Thymus (tissue), 11 donors: ENCODE measurements at regions not wholly inside any gene's neighbourhood (a gene's known extent, or its start where the extent isn't known, plus 50 kb on each side); places are given as distances from the start of the nearest gene placed in this dataset.

Source experiments
- DNase-seq, 9 donors: peaks; one replicate each; pipeline ENCODE4 v3.0.0-alpha.2; 2013; ENCODE audit warnings: low spot score in 9 of 9, low read depth in 6 of 9, missing footprints in 1 of 9
- H3K27ac ChIP-seq, 2 donors: one replicate each; pipeline ENCODE4 v1.5.1; 2013; ENCODE audit warnings: control low read depth in 1 of 2, low read depth in 1 of 2, low read length in 1 of 2, mild to moderate bottlenecking in 1 of 2, moderate library complexity in 1 of 2
- H3K27me3 ChIP-seq, 2 donors: one replicate each; pipeline ENCODE4 v1.5.1; 2013; ENCODE audit warnings: low read length in 1 of 2; ENCODE audit not compliant: control insufficient read depth in 2 of 2, insufficient read depth in 1 of 2
- H3K36me3 ChIP-seq, 2 donors: one replicate each; pipeline ENCODE4 v1.5.1; 2013; ENCODE audit warnings: low read length in 1 of 2, mild to moderate bottlenecking in 1 of 2, moderate library complexity in 1 of 2; ENCODE audit not compliant: control insufficient read depth in 2 of 2, insufficient read depth in 2 of 2
- H3K4me1 ChIP-seq, 2 donors: one replicate each; pipeline ENCODE4 v1.5.1; 2013; ENCODE audit warnings: low read length in 2 of 2; ENCODE audit not compliant: control insufficient read depth in 2 of 2, insufficient read depth in 2 of 2
- H3K4me3 ChIP-seq, 2 donors: one replicate each; pipeline ENCODE4 v1.5.1; 2013; ENCODE audit warnings: low read length in 2 of 2, control low read depth in 1 of 2, mild to moderate bottlenecking in 1 of 2
- H3K9me3 ChIP-seq, 2 donors: one replicate each; pipeline ENCODE4 v1.5.1; 2013; ENCODE audit warnings: low read length in 1 of 2, mild to moderate bottlenecking in 1 of 2; ENCODE audit not compliant: control insufficient read depth in 2 of 2, insufficient read depth in 1 of 2
- WGBS: extraction: QIAGEN DNeasy Blood & Tissue Kit; methylation state at CpG from one replicate; pipeline ENCODE4 v1.1.7; 2013; 5-methylcytosine and 5-hydroxymethylcytosine counted together
- donor health status: healthy.

DNA sequence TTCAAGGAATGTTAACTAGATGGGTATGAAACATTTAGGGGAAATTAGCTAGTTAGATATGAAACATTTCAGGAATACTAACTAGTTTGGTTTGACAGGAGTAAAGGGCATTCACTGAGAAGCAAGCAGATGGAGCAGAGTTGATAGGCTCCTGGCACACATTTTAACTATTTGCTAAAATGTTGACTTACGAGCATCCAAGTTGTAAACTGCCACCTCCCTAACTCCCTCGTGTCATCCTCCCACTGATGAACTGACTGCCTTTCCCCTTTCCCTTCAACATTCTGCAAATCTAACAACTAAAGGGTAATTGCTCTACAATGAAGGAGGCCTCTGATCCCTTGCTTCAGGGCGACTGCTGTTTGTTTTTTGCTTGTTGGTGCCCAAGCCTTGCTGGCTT lies 580.4 kb upstream of the FAM98A start:
- DNase-seq, result no peak
- WGBS, result 87% methylated on average over 3 of the region's 3 CpGs

DNA sequence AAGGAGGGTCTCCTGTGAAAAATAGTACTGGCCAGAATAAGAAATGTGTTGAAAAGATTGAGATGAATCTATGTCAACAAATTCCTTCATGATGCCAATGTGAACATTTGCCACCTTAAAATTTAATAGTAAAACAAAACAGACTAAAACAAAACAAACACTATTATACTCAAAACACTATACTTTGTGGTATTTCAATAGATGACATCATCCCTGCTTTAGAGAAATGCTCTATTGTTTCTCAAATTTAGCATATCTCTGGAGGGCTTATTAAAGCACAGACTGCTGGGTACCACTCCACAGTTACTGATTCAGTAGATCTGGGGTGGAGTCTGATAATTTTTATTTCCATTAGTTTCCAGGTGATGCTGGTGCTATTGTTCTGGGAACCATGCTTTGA lies 579.4 kb upstream of the FAM98A start:
- Histone ChIP-seq H3K9me3 (no peaks in the 10 kb centered on the region), H3K27me3 (no peaks in the 10 kb centered on the region), H3K4me3 (no peak overlapping the region), H3K36me3 (no peaks in the 10 kb centered on the region), H3K4me1 (no peaks in the 10 kb centered on the region), H3K27ac (no peak overlapping the region)
- no peak for DNase-seq

More for the DNA sequence above, 580.4 kb upstream of the FAM98A start:
- Histone ChIP-seq H3K9me3 (no peaks in the 10 kb centered on the region), H3K36me3 (no peaks in the 10 kb centered on the region), H3K4me1 (no peaks in the 10 kb centered on the region), H3K27ac (no peak overlapping the region), H3K27me3 (no peaks in the 10 kb centered on the region), H3K4me3 (no peak overlapping the region)

DNA sequence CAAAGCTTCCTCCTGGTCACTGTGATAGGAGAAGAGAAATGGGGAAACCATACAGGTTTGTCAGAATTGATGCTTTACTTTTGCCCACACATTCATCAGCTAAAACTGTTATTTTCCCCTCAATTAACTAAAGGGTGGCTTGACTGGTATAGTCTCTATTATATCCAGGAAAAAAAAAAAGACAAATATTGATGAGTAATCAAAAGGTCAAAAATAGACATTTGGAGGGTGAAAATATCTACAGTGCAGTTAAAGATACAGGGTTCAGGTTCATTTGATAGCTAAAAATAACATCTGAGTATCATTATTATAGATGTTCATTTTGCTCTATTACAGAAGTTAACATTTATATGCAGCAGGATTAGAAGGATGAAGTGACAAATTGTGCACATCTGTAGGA lies 577.6 kb upstream of the FAM98A start:
- H3K27me3 ChIP-seq, result no peaks in the 10 kb centered on the region
- no peaks in the 10 kb centered on the region for H3K9me3 ChIP-seq
- no peak overlapping the region for H3K4me3 ChIP-seq
- H3K4me1 ChIP-seq, result no peaks in the 10 kb centered on the region
- H3K27ac ChIP-seq, result no peak overlapping the region
- no peaks in the 10 kb centered on the region for H3K36me3 ChIP-seq
- DNase-seq, result no peak

- H3K27me3 ChIP-seq, result no peaks in the 10 kb centered on the region
- 89% methylated on average over 2 of the region's 2 CpGs for WGBS
- H3K4me3 ChIP-seq, result no peak overlapping the region
- no peak overlapping the region for H3K27ac ChIP-seq
- DNase-seq, result no peak
- no peaks in the 10 kb centered on the region for H3K9me3 ChIP-seq
- H3K4me1 ChIP-seq, result no peaks in the 10 kb centered on the region
- no peaks in the 10 kb centered on the region for H3K36me3 ChIP-seq
Measured at GRCh38 chr2:34174506-34174905, 575.4 kb upstream of the FAM98A start.

GRCh38 chr2:34162231-34162630 lies 563.1 kb upstream of the FAM98A start:
- WGBS, result 80% methylated on average over 4 of the region's 4 CpGs

GRCh38 chr2:34161549-34161948 lies 562.5 kb upstream of the FAM98A start:
- WGBS, result 92% methylated on average over 3 of the region's 3 CpGs
- H3K4me3 ChIP-seq, result no peak overlapping the region

More at GRCh38 chr2:34162231-34162630, 563.1 kb upstream of the FAM98A start:
- Histone ChIP-seq H3K27me3 (no peaks in the 10 kb centered on the region), H3K27ac (no peak overlapping the region), H3K36me3 (no peaks in the 10 kb centered on the region), H3K4me1 (no peaks in the 10 kb centered on the region), H3K4me3 (no peak overlapping the region), H3K9me3 (no peaks in the 10 kb centered on the region)
- no peak for DNase-seq

GRCh38 chr2:34159901-34160300 lies 560.8 kb upstream of the FAM98A start:
- Histone ChIP-seq H3K4me1 (no peaks in the 10 kb centered on the region), H3K36me3 (no peaks in the 10 kb centered on the region), H3K27ac (no peak overlapping the region), H3K27me3 (no peaks in the 10 kb centered on the region), H3K9me3 (no peaks in the 10 kb centered on the region), H3K4me3 (no peak overlapping the region)
- DNase-seq, result no peak
- WGBS, result 93% methylated on average over 2 of the region's 2 CpGs

More at GRCh38 chr2:34161549-34161948, 562.5 kb upstream of the FAM98A start:
- Histone ChIP-seq H3K4me1 (no peaks in the 10 kb centered on the region), H3K27ac (no peak overlapping the region), H3K36me3 (no peaks in the 10 kb centered on the region), H3K9me3 (no peaks in the 10 kb centered on the region), H3K27me3 (no peaks in the 10 kb centered on the region)
- no peak for DNase-seq

- WGBS, result 95% methylated on average over 1 of the region's 1 CpG
- H3K27me3 ChIP-seq, result no peaks in the 10 kb centered on the region
- no peak overlapping the region for H3K4me3 ChIP-seq
- no peaks in the 10 kb centered on the region for H3K4me1 ChIP-seq
- H3K36me3 ChIP-seq, result no peaks in the 10 kb centered on the region
- no peak overlapping the region for H3K27ac ChIP-seq
- DNase-seq, result no peak
- H3K9me3 ChIP-seq, result peaks cover 0 to 9% of the 10 kb centered on the region in 2 donors
Measured at GRCh38 chr2:34153484-34153883, 554.4 kb upstream of the FAM98A start.

DNA sequence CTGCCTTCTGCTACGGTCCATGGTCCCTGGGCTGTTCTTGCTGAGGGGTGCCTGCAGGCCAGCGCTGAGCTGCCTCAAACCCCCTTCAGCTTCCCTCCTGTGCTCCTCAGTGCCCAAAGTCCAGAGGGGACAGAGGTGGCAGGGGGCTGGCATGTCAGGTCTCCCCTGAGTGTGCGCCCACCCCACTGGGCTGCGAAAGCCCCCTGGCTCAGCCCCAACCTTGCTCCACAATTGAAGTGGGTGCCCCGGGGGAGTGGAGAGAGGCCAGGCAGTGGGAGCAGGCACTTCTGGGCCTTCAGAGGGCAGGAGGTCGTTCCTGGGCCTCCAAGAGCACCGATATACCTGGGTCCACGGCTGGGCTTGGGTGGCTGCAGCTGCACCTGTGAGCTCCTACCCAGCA lies 548.7 kb upstream of the FAM98A start:
- no peaks in the 10 kb centered on the region for H3K27me3 ChIP-seq
- 94% methylated on average over 8 of the region's 8 CpGs for WGBS
- no peak for DNase-seq

DNA sequence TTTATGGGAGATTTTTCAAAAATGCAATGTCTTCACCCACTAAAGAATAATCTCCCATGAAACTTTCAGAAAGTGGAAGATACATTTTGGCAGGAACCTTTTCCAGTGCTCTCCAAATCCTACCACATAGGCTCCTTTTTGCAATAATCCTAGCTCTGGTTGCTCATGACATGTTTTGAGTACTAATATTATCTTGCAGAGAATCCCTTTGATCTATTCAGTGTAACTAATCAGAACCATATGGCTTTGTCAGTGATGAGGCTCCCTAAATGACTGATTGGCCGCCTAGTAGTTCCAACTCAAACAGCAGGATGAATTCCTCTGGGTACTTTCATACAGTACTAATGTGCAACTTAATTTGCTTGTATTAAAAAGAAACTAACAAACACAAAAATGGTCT lies 544.0 kb upstream of the FAM98A start:
- WGBS, result 93% methylated on average over 1 of the region's 1 CpG
- Histone ChIP-seq H3K36me3 (no peaks in the 10 kb centered on the region), H3K4me1 (no peaks in the 10 kb centered on the region), H3K9me3 (peaks cover under 1 to 25% of the 10 kb centered on the region in 2 donors), H3K27ac (no peak overlapping the region), H3K27me3 (no peaks in the 10 kb centered on the region), H3K4me3 (no peak overlapping the region)
- no peak for DNase-seq

More for the DNA sequence above, 548.7 kb upstream of the FAM98A start:
- peaks cover 2 to 27% of the 10 kb centered on the region in 2 donors for H3K9me3 ChIP-seq
- H3K4me3 ChIP-seq, result no peak overlapping the region
- H3K4me1 ChIP-seq, result no peaks in the 10 kb centered on the region
- H3K36me3 ChIP-seq, result no peaks in the 10 kb centered on the region
- no peak overlapping the region for H3K27ac ChIP-seq
